Activated CD4-positive, alpha-beta T cell treated with anti-CD3 and anti-CD28 coated beads, Interleukin-2, Interleukin-4, amounts not matched to agents 100 ng/mL and 50 ng/mL, durations not matched to agents 16 hours and 8 hours (primary cell): ENCODE measurements at regions not wholly inside any gene's neighbourhood (a gene's known extent, or its start where the extent isn't known, plus 50 kb on each side); places are given as distances from the start of the nearest gene placed in this dataset.
"Not testable (repeated sequence)": the region's sequence is repeated elsewhere in the genome, so short reads cannot be mapped to it uniquely, and the experiment has no call there.

ENCODE experiments used
- DNase-seq: peaks from one replicate; pipeline ENCODE4 v3.0.0-alpha.2; 2020; ENCODE audit warnings: low spot score

DNA sequence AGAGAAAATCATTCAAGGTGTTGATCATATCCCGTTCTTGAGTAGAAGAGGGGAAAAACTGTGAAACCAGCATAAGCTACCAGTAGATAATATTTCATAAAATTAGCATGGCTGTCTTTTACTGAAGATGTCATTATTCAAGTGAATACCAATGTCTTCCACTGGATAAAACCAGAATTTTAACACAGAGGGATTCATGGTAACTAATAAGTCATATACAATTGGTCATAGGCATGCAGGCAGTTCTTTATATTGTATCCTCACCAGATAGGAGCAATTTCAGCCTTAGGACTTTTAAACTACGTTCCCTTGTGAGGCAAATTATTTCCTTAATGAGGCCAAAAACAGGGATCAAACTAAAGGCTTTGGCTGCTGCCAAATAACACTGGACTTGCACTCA, 202.3 kb upstream of the PITRM1 start:
- DNase-seq, result no peak

GRCh38 chr10:3373374-3374027, 200.9 kb upstream of the PITRM1 start:
- DNase-seq, result not testable (repeated sequence)

GRCh38 chr10:3372281-3372680, 199.7 kb upstream of the PITRM1 start:
- no peak for DNase-seq

DNA sequence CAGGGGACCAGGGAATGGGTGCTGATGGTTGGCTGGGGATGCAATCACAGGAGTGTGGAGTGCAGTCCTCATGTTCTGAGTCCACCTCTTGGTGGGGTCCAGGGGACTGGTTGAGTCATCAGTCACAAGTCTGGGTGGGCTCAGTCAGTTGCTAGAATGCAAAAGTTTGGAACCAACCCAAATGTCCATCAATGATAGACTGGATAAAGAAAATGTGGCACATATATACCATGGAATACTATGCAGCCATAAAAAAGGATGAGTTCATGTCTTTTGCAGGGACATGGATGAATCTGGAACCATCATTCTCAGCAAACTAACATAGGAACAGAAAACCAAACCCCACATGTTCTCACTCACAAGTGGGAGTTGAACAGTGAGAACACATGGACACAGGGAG, 199.0 kb upstream of the PITRM1 start:
- DNase-seq, result not testable (repeated sequence)

DNA sequence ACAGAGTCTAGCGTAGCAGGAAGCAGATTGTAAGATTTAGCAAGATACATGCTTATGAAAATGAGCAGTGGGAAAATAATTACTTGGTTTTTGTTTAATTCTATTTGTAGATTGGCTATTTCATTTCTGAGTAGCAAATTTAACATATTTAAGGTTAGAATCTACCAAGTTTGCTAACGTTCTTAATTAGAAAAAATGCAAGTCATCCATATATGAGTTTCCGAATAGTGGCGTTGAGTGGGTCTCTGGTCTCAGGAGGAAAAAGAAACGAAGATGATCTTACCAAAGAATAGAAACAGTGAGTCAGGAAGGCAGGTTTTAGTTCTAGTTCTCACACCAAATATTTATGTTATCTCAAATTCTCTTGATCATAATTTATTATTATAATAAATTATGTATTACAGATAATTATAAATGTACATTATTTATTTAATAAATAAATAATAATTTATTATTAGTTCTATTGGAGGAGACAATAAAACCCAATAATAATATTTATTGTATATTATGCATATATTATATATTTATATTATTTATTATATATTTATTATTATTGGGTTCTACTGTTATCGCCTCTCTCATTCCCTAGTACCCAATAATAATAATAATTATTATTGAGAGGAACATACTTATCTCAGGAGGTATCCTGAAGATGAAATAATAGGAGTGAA, 194.3 kb upstream of the PITRM1 start:
- DNase-seq, result no peak

- no peak for DNase-seq
Observed at GRCh38 chr10:3366043-3366442, 193.5 kb upstream of the PITRM1 start.

DNA sequence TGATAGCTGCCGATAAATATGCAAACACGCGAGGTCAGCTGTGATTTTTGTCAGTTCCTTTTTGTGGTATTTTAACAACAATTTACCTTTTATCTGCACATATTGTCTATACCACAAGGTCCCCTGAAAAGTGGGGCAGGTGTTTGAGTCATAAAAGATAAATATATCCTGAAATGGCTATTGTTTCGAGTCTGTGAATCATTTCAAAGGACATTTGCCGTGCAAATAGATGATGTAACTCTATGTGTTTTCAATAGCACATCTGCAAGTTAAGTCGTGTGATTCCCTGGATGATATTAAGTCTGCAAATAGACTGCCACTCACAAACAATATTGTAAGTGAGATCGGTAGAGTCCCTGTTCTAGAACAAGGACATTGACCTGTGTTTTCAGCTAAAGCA, 193.0 kb upstream of the PITRM1 start:
- DNase-seq, result no peak

- DNase-seq, result no peak
Observed at GRCh38 chr10:3364768-3365480, 192.3 kb upstream of the PITRM1 start.

DNA sequence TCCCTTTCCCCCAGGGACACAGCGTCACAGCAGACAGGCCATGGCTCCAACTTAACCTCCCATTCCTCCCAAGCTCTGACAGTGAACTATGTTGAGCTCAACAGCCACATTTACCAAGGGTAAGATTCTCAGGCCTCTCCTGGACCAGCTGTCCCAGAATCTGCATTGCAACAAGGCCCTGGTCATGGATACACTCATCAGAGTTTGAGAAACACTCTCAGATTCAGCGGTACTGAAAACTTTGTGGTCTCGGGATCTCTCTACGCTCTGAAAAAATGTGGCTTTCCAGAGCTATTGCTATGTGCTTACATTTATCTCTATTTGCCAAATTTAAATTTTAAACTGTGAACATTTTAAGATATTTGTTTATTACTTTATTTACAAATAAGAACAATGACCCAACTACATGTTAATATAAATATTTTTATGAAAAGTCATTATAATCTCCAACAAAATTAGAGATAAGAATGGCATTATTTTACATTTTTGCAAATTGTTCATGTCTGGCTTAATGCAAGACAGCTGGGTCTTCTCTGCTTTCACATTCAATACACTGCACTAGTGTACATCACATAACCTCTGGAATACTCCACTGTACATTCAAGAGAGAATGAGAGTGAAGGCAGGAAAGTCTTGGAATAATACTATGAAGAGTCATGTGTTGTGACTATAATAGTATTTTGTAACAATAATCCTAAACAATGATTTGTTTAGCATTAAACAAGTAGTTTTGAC, 190.9 kb upstream of the PITRM1 start:
- DNase-seq, result no peak

- no peak for DNase-seq
Observed at GRCh38 chr10:3362394-3362793, 189.8 kb upstream of the PITRM1 start.

DNA sequence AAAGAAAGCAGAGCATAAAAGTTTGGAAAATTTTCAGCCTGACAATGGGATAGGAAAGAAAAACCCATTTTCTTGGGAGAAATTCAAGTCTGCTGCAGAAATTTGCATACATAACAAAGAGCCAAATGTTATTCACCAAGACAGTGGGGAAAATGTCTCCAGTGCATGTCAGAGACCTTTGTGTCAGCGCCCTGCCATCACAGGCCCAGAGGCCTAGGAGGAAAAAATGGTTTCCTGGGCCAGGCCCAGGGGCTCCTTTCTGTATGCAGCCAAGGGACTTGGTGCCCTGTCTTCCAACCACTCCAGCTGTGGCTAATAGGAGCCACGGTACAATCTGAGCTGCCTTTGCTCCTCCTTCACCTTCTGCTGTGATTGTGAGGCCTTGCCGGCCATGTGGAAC, 189.1 kb upstream of the PITRM1 start:
- no peak for DNase-seq

DNA sequence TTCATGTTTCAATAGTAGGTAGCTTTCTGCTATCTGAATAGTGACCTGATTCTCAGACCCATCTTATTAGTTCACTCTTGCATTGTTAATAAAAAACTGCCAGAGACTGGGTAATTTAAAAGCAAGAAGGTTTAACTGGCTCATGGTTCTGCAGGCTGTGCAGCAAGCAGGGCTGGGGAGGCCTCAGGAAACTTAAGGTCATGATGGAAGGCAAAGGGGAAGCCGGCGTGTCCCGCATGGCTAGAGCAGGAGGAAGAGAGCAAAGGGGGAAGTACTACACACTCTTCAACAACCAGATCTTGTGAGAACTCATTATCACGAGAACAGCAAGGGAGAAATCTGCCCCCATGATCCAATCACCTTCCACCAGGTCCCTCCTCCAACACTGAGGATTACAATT, 185.2 kb upstream of the PITRM1 start:
- DNase-seq, result no peak

DNA sequence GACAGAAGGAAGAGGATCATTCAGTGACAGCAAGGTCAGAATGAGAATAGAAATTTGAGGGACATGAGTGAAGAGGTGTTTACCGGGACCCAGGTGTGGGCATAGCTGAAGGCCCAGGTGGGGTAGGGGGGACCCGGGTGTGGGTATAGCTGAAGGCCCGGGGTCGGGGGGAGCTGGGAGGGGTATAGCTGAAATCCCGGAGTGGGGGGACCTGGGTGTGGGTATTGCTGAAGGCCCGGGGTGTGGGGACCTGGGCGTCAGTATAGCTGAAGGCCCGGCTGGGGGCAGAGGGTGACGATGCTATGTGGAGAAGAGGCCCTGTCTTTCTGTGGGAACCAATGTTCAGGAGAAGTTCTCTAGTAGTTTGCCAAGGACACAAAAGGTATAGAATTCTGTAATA, 183.0 kb upstream of the PITRM1 start:
- no peak for DNase-seq

- DNase-seq, result no peak
Observed at GRCh38 chr10:3354174-3354900, 181.8 kb upstream of the PITRM1 start.

- DNase-seq, result no peak
Observed at GRCh38 chr10:3353235-3353634, 180.7 kb upstream of the PITRM1 start.

DNA sequence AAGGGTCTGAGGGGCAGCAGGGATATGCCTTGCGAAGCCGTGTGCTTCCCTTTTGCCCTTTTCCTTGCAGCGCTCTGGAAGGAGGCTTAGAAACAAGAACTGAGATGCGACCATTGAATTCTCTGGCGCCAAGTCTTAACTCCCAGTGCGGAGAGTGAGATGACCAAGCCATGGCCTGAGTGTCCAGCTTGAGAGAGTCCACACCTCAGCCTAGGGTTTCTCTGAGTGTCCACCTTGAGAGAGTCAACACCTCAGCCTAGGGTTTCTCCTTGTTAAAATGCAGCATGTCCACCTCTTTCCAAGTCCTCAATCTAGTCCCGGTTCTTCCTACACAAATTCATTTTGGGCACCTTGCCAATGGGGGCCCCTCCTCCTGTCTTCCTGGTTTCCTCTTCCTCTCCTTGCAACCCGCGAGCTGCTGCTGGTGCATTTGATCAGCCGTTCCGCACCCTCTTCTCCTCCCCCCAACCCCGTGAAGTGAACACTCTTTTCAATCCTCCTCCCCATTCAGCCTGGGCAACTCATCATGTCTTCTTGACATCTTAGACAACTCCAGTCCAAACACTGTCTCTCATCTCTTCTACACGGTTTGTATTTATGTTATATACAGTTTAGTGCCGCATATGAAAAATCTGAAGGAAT, 178.2 kb upstream of the PITRM1 start:
- no peak for DNase-seq

DNA sequence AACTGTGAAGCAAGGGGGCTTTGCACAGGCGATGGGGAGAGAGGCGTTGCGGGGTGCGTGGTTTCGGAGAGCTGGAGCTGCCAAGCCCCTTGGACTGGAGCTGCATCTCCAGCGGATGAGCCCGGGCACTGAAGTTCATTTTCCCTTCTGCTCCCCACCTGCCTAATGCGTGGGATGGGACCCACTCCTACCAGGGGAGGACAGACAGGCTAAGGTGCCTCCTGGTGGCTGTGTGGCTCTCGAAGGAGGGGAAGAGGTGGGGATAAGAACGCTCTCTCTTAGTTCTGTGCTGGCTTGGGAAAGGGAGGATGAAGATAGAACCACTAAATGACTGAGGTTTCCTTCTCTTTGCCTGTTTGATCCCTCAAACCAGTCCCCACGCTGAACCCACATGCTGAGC, 177.6 kb upstream of the PITRM1 start:
- no peak for DNase-seq

DNA sequence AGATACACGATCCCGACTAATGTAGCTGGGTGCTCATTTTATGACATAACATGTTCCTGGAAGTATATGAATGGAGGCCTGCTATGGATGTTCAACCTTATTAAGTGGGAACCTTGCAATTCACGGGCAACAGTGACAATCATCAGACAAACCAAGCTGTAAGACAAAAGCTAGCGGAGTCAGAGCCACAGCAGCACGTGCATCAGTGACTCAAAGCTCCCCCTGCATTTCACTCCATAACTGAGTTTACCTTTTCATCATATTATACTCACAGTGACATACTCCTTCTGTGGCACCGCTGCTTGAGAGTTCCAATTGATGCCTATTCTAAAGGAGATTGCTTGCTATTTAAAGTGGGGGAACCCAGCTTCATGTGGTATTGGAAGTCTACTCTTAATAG, 176.0 kb upstream of the PITRM1 start:
- no peak for DNase-seq

GRCh38 chr10:3347413-3348182, 175.0 kb upstream of the PITRM1 start:
- no peak for DNase-seq

DNA sequence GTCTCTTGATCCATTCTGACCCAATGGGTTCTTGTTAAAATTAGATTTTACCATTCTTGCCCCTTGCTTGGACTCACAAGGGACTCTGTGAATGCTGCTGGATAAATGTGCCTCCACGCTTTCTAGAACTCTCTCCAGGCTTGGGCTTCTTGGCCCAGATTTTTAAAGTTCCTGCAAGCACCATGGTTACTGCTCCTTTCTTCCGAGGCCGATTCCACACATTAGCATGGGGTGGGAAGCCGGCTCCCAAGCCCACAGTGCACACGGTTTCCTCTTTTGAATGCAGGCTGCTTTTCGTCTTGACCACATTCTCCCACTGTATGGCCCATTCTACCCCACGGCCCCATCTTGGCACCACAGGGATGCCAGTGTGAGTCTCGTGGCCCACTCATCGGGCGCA, 174.3 kb upstream of the PITRM1 start:
- DNase-seq, result no peak

- no peak for DNase-seq
Observed at GRCh38 chr10:3342771-3343170, 170.2 kb upstream of the PITRM1 start.
